HG02642 (cell line): ENCODE measurements at regions not wholly inside any gene's neighbourhood (a gene's known extent, or its start where the extent isn't known, plus 50 kb on each side); places are given as distances from the start of the nearest gene placed in this dataset.
A peak's percentile ranks its signal among the peaks of the same experiment; 100 is the strongest.

ENCODE experiments used
- ATAC-seq: cut with Tn5 transposase; IDR thresholded peaks from one replicate; pipeline ENCODE4 v1.9.1; 2021; ENCODE audit warnings: mild to moderate bottlenecking; ENCODE audit not compliant: unreplicated experiment, poor library complexity

DNA sequence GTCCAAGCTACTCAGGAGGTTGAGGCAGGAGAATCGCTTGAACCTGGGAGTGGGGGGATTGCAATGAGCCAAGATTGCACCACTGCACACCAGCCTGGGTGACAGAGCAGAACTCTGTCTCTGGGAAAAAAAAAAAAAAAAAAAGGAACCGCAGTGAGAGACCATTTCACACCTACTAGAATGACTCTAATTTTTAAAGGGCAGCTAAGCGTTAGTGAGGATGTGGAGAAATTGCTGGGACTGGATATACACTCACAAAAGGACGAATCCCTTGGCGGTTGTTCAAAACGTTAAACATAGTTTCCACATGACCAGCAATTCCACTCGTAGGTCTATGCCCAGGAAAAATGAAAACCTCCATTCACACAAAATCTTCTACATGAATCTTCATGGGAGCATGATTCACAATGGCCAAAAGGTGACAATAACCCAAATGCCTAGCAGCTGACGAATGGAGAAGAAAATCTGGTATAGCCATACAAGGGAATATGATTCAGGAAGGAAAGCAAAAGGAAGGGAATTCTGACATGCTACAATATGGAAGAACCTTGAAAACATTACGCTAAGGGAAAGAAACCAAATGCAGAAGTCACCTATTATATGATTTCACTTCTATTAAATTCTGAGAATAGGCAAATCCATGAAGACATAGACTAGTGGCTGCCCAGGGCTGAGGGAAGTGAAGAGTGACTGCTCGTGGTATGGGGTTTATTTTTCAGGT is 127.0 kb downstream of the CHSY1 start:
- no peak for ATAC-seq

DNA sequence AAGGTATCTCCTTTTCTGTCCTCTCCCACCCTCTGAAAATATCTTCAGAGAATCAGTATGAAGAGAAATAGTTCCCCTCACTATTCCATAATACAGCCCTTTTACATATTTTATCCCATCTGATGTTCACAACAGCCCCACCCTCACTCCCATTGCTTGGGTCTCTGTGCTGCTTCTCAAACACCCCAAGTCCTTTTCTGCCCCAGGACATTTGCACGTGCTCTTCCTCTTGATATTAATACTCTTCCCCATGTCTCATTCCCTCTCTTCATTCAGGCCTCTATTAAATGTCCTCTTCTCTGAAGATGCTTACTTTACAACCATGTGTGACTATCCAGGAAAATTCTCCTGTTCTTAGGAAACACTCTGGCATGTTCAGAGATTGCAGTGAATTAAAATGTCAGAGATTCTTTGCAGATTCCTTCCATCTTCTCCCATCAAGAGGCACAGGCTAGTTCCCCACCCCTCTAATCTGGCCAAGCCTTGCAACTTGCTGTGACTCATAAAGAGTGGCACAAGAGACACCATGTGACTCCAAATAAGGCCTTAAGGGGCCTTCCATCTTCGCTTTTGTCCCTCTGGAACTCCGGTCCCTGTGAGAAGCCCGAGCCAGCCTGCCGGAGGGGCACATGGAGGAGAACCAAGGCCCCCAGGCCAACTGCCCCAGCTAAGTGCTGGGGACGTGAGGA is 128.5 kb downstream of the CHSY1 start:
- ATAC-seq = no peak

DNA sequence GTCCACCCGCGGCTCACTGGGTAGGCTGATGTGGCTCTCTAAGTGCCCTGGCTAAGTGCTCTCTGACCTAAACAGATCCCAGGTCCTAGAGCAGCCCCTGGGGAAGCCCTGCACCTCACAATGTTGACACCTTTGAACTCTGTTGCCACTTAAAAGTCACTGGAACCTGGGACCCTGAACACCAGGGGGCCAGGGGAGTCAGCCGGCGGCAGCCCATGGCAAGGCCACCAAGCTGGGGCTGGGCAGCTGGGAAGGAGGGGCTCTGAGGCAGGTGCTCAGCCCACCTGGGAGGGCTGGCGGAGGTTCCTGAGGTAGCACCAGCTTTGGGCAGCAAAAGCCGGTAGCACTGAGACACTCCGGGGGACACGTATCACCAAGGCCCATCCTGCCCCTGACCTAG is 129.0 kb downstream of the CHSY1 start:
- ATAC-seq = no peak

DNA sequence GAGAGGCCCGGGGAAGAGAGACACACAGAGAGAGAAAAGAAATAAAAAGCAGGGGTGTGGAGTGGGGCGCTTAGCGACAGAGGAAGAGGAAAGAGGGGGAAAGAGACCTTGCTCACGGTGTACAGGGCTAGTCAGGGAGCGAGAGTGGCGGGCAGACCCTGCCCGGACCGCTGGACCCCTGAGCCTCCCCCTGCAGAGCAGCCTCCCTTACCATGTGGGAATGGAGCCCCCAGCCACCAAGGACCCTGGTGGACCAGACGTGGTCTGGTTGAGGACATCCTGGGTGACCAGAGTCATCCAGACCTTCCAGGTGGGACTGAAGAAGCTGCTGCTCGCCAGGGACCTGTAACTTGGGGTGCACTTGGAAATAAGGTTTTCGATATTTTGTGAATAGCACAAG is 129.6 kb downstream of the CHSY1 start:
- ATAC-seq = no peak

DNA sequence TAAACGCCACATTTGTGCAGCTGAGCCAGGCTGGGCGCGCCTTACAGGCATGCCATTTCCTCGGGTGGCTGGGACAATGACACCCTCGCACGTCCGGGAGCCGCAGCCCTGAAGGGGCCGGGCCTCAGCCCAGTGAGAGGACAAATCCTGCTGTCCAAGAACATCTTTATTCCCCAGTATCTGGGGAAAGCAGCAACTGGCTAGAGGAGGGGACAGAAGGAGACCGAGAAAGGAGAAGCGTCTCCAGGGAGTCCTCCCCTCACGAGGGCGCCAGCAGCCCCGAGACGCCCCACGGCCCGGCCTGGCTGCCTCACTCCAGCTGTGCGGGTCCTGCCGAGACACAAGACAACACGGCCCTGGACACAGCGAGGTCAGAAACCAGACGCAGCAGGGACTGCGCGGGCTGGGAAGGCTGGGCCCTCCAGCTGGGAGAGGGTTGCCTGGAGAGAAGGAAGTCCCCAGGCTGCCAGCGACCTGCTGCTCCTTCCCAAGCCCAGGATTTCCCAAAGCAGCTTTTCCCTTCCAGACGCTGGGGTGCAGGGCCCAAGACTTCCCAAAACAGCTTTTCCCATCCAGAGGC is 130.2 kb downstream of the CHSY1 start:
- peak; percentile 82 for ATAC-seq

DNA sequence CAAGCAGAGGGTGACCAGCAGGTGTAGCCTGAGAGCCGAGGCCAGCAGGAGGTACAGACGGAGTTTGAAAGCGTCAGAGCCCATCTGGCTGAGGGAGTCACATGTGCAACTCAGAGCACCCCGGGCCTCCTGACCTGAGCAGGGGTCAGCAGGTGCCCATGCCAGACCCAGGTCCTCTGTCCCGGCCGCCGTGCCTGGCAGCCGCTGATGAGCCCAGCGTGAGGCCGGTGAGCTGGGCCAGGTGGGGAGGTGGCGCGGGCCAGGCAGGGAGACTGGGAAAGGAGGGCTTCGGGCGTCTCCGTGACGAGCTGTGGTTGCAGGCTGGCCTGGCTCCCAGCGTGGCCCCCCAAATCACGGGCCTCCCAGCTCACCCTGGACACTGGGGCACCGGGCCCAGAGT is 130.9 kb downstream of the CHSY1 start:
- ATAC-seq = no peak

DNA sequence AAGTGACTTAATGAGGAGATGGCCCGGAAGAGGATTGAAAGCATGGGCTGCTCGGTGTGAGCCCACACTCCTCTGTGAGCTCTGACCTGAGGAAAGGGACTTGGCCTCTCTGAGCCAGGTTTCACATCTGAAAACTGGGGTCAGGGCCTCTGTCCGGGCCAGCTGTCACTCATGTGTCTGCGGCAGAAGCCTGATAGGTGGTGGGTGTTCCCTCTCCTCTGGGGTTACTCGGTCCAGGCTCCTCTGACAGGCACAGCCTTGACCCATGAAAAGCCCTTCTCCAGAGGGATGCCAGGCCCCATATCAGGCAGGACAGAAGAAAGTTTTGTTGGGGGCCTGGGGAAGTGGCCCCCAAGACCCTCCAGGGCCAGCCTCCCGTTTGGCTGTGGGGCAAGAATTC is 131.4 kb downstream of the CHSY1 start:
- no peak for ATAC-seq
